CD4-positive, alpha-beta memory T cell (primary cell): ENCODE measurements at regions not wholly inside any gene's neighbourhood (a gene's known extent, or its start where the extent isn't known, plus 50 kb on each side); places are given as distances from the start of the nearest gene placed in this dataset.

Experiments
- CTCF ChIA-PET: fragments of 350-600 bp; sonication (Branson Sonifier 250); formaldehyde crosslinking; loops from one replicate; lab custom pipeline; 2021; ENCODE audit warnings: inconsistent platforms; ENCODE audit not compliant: partially characterized antibody; lab: Charles Lee
- POLR2A ChIA-PET: fragments of 350-600 bp; sonication (Branson Sonifier 250); formaldehyde crosslinking; loops from one replicate; lab custom pipeline; 2021; ENCODE audit not compliant: partially characterized antibody; lab: Charles Lee
- DNase-seq, 5 donors: peaks; one replicate each; pipeline versions ENCODE4 v3.0.0 to v3.0.0-alpha.2; 2020 to 2022; ENCODE audit warnings: mixed read lengths in 1 of 5
- H3K27ac ChIP-seq: one replicate; pipeline ENCODE4 v1.7.0; 2013; ENCODE audit warnings: low read depth, low read length
- H3K27me3 ChIP-seq: 2 replicates; pipeline ENCODE4 v1.7.0; 2013; ENCODE audit warnings: mild to moderate bottlenecking, low read length, moderate library complexity; ENCODE audit not compliant: insufficient read depth
- H3K36me3 ChIP-seq: 2 replicates; pipeline ENCODE4 v1.7.0; 2013; ENCODE audit warnings: mild to moderate bottlenecking, low read length, moderate library complexity; ENCODE audit not compliant: insufficient read depth
- H3K4me1 ChIP-seq: 2 replicates; pipeline ENCODE4 v1.7.0; 2013; ENCODE audit warnings: mild to moderate bottlenecking, low read length, moderate library complexity; ENCODE audit not compliant: insufficient read depth
- H3K4me3 ChIP-seq, 2 donors: one replicate each; pipeline ENCODE4 v1.7.0; 2013; ENCODE audit warnings: low read length in 2 of 2, mild to moderate bottlenecking in 1 of 2
- H3K9me3 ChIP-seq, 2 donors: one replicate each; pipeline ENCODE4 v1.7.0; 2013; ENCODE audit warnings: low read length in 2 of 2, control low read depth in 1 of 2; ENCODE audit not compliant: control insufficient read depth in 1 of 2
- H3K27ac Mint-ChIP-seq, 7 donors: one replicate each; pipeline ENCODE4 v1.8.0; 2020 to 2021; ENCODE audit warnings: mixed read lengths in 7 of 7, mild to moderate bottlenecking in 6 of 7, inconsistent platforms in 3 of 7, moderate library complexity in 3 of 7
- H3K27me3 Mint-ChIP-seq, 2 donors: one replicate each; pipeline ENCODE4 v1.8.0; 2020 to 2021; ENCODE audit warnings: mixed read lengths in 2 of 2
- H3K36me3 Mint-ChIP-seq, 2 donors: one replicate each; pipeline ENCODE4 v1.8.0; 2020 to 2021; ENCODE audit warnings: mixed read lengths in 2 of 2, inconsistent platforms in 1 of 2, mild to moderate bottlenecking in 1 of 2
- H3K4me1 Mint-ChIP-seq, 4 donors: one replicate each; pipeline ENCODE4 v1.8.0; 2020 to 2021; ENCODE audit warnings: mixed read lengths in 4 of 4, mild to moderate bottlenecking in 1 of 4
- H3K4me3 Mint-ChIP-seq, 8 donors: one replicate each; pipeline ENCODE4 v1.8.0; 2020 to 2021; ENCODE audit warnings: mixed read lengths in 8 of 8, mild to moderate bottlenecking in 7 of 8, moderate library complexity in 6 of 8, inconsistent platforms in 3 of 8
- H3K9me3 Mint-ChIP-seq, 8 donors: one replicate each; pipeline ENCODE4 v1.8.0; 2020 to 2021; ENCODE audit warnings: mixed read lengths in 8 of 8, mild to moderate bottlenecking in 5 of 8, inconsistent platforms in 3 of 8, moderate library complexity in 1 of 8
- intact Hi-C: fragments of 100-400 bp; cut with micrococcal nuclease; formaldehyde crosslinking; loops from one replicate; pipeline ENCODE4 v1.15.1; 2023

DNA sequence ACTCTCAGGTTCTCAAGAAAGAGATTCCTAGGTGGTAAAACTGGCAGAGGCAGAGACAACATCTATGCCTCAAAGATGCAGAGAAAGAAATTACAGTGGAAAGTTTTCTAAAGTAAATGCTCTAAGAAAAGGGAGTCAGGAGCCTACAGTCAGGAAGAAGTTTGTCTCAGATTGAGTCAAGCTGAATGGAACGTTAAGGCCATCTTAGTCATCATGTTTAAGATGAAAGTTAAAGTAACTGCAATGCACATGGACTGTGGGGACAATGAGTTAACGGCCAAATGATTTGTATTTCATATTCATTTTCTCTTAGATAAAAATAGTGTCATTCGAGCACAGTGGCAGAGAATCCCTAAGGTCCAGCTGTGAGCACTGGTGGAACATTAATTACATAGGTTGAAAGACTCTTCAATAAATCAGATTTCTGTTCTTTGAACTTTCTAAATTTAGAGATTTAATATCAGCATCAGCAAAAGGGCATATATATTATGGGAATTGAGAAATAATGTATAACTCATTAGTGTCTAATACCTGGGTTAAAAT, 384.6 kb downstream of the DTHD1 start:
- POLR2A ChIA-PET: no interaction called here
- Histone ChIP-seq H3K36me3 (no peaks in the 10 kb centered on the region), H3K4me1 (no peaks in the 10 kb centered on the region), H3K27ac (no peak overlapping the region), H3K4me3 (no peak overlapping the region), H3K27me3 (no peaks in the 10 kb centered on the region), H3K9me3 (no peaks in the 10 kb centered on the region)
- Mint-ChIP-seq H3K9me3 (no peaks in the 10 kb centered on the region), H3K4me1 (no peaks in the 10 kb centered on the region), H3K36me3 (no peaks in the 10 kb centered on the region), H3K27me3 (no peaks in the 10 kb centered on the region), H3K4me3 (no peak overlapping the region), H3K27ac (no peak overlapping the region)
- CTCF ChIA-PET: no interaction called here
- intact Hi-C loops: no loop called here
- no peak for DNase-seq

DNA sequence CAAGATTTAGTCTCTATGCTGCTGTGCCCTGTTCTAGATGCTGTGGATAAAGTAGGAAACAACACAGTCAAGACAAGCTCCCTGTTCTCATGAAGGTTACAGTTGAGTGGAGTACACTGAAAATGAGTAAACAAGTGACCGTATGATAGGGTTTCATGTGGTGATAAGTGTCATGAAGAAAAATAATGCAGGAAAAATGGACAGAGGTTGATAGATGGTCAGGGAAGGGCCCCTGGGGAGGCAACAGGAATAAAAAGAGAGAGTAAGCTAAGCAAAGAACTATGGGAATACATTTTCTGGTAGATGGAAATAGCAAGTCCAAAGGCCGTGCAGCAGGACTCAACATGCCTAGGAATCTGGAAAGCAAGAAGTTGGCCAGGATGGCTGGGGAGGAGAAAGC, 394.0 kb downstream of the DTHD1 start:
- POLR2A ChIA-PET: no interaction called here
- Mint-ChIP-seq H3K36me3 (no peaks in the 10 kb centered on the region), H3K9me3 (peaks cover 0 to 7% (median 1%) of the 10 kb centered on the region in 8 donors), H3K4me3 (no peak overlapping the region), H3K27me3 (peaks cover 0 to 2% of the 10 kb centered on the region in 2 donors), H3K4me1 (no peaks in the 10 kb centered on the region), H3K27ac (no peak overlapping the region)
- Histone ChIP-seq H3K4me3 (no peak overlapping the region), H3K9me3 (no peaks in the 10 kb centered on the region), H3K27me3 (no peaks in the 10 kb centered on the region), H3K27ac (no peak overlapping the region), H3K4me1 (no peaks in the 10 kb centered on the region), H3K36me3 (no peaks in the 10 kb centered on the region)
- no peak for DNase-seq
- intact Hi-C loops: no loop called here
- CTCF ChIA-PET: no interaction called here

DNA sequence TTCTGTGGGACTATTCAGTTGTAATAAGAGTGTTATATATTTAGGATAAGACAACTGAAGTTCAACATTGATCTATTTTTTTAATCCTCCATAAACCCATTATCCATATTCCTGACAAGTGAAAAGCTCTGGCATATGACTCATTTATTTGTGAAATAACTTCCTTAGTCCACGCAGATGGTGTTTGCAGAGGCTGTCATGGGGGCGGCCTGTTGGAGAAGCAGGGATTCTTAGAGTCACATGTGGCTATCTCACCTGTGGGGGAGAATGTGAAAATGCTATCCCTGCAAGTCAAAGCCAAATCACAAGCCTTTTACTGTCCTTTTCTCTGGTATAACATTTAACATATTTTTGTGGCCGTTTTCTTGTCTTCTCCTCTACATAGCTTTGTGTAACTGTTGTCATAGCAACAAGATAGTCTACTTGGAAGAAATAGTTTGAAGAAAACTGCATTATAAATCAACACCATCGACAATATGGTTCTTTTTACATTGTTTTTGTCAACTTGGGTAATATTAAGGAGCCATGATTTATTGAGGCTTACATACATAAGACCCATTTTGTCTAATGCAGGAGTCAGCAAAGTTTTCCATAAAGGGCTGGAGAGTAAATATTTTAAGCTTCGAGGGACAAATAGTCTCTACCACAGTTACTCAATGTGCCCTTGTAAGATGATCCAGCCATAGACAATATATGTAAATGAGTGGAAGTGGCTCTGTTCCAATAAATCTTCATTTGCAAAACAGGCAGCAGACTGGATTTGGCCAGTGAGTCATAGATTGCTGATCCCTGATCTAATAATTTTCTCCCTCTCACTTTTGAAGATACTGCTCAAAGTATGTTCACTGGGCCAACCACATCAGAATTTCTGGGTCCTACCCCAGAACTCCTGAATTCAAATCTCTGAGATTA, 395.0 kb downstream of the DTHD1 start:
- Histone ChIP-seq H3K4me3 (no peak overlapping the region), H3K36me3 (no peaks in the 10 kb centered on the region), H3K27ac (no peak overlapping the region), H3K27me3 (no peaks in the 10 kb centered on the region), H3K9me3 (no peaks in the 10 kb centered on the region), H3K4me1 (no peaks in the 10 kb centered on the region)
- Mint-ChIP-seq H3K27me3 (peaks cover 0 to 2% of the 10 kb centered on the region in 2 donors), H3K36me3 (no peaks in the 10 kb centered on the region), H3K27ac (no peak overlapping the region), H3K4me3 (no peak overlapping the region), H3K4me1 (no peaks in the 10 kb centered on the region), H3K9me3 (peaks cover 0 to 7% (median 2%) of the 10 kb centered on the region in 8 donors)
- intact Hi-C loops: no loop called here
- POLR2A ChIA-PET: no interaction called here
- no peak for DNase-seq
- CTCF ChIA-PET: no interaction called here

DNA sequence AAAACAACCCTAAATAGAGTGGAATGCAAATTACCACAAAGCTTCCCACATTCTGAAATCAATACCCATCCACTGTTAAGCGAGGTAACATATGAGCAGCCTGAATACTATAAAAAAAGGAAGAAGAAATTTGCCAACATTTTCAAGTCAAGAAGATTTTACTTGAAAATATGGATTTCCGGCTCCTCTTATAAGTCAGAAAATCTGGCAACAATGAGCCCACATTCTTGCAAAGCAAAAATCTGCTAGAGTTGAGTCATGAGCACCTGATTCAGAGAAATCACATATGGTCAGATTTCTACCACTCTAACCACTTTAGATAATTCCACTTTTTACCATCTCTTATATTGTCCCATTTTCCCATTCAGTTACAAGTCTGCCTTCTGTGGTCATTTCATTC, 395.7 kb downstream of the DTHD1 start:
- H3K27ac ChIP-seq: no peak overlapping the region
- Mint-ChIP-seq H3K36me3 (no peaks in the 10 kb centered on the region), H3K27me3 (peaks cover 0 to 2% of the 10 kb centered on the region in 2 donors), H3K4me1 (no peaks in the 10 kb centered on the region), H3K27ac (no peak overlapping the region), H3K4me3 (no peak overlapping the region), H3K9me3 (peaks cover 0 to 9% (median 2%) of the 10 kb centered on the region in 8 donors)
- no peaks in the 10 kb centered on the region for H3K9me3 ChIP-seq
- no peak overlapping the region for H3K4me3 ChIP-seq
- no peaks in the 10 kb centered on the region for H3K27me3 ChIP-seq
- intact Hi-C loops: no loop called here
- no peak for DNase-seq
- ChIA-PET CTCF (no interaction called here), POLR2A (no interaction called here)
- H3K36me3 ChIP-seq: no peaks in the 10 kb centered on the region
- H3K4me1 ChIP-seq: no peaks in the 10 kb centered on the region

DNA sequence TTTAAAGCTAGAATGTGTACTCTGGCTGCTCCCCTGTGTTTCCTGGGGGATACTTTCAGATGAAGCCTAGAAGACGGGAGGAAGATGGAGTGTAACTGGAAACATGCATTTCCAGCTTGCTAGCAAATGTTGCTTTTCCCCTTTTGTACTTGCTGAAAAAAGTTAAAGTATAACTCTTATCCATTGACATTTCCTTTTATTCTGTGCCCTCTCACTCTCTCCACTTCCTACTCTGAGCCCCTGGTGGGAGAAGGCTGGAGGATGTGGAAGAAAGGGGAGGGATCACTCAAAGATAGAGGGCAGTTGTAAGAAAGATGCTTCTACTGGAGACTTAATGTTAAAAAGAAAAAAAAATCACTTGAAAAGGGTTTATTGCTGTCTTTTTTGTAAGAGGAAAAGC, 396.5 kb downstream of the DTHD1 start:
- DNase-seq: no peak
- Mint-ChIP-seq H3K4me1 (no peaks in the 10 kb centered on the region), H3K27ac (no peak overlapping the region), H3K9me3 (peaks cover 0 to 9% (median 2%) of the 10 kb centered on the region in 8 donors), H3K36me3 (no peaks in the 10 kb centered on the region), H3K4me3 (no peak overlapping the region), H3K27me3 (peaks cover 0 to 2% of the 10 kb centered on the region in 2 donors)
- no peaks in the 10 kb centered on the region for H3K36me3 ChIP-seq
- no peaks in the 10 kb centered on the region for H3K9me3 ChIP-seq
- H3K4me3 ChIP-seq: no peak overlapping the region
- H3K4me1 ChIP-seq: no peaks in the 10 kb centered on the region
- no peaks in the 10 kb centered on the region for H3K27me3 ChIP-seq
- ChIA-PET POLR2A (no interaction called here), CTCF (no interaction called here)
- H3K27ac ChIP-seq: no peak overlapping the region
- intact Hi-C loops: no loop called here

DNA sequence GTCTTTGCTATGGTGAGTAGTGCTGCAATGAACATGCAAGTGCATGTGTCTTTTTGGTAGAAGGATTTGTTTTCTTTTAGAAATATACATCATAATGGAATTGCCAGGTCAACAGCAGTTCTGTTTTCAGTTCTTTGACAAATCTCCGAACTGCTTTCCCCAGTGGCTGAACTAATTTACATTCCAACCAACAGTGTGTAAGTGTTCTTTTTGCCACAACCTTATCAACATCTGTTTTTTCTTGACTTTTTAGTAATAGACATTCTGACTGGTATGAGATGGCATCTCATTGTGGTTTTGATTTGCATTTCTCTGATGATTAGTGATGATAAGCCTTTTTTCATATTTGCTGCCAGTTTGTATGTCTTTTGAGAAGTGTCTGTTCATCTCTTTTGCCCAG, 406.3 kb downstream of the DTHD1 start:
- Histone ChIP-seq H3K27me3 (no peaks in the 10 kb centered on the region), H3K4me1 (no peaks in the 10 kb centered on the region), H3K27ac (no peak overlapping the region), H3K36me3 (no peaks in the 10 kb centered on the region), H3K9me3 (no peaks in the 10 kb centered on the region), H3K4me3 (no peak overlapping the region)
- DNase-seq: no peak
- intact Hi-C loops: no loop called here
- ChIA-PET POLR2A (no interaction called here), CTCF (no interaction called here)
- H3K27me3 Mint-ChIP-seq: no peaks in the 10 kb centered on the region
- H3K27ac Mint-ChIP-seq: no peak overlapping the region
- H3K9me3 Mint-ChIP-seq: peaks cover 3 to 23% (median 8%) of the 10 kb centered on the region in 8 donors
- H3K4me1 Mint-ChIP-seq: no peaks in the 10 kb centered on the region
- no peaks in the 10 kb centered on the region for H3K36me3 Mint-ChIP-seq
- no peak overlapping the region for H3K4me3 Mint-ChIP-seq

DNA sequence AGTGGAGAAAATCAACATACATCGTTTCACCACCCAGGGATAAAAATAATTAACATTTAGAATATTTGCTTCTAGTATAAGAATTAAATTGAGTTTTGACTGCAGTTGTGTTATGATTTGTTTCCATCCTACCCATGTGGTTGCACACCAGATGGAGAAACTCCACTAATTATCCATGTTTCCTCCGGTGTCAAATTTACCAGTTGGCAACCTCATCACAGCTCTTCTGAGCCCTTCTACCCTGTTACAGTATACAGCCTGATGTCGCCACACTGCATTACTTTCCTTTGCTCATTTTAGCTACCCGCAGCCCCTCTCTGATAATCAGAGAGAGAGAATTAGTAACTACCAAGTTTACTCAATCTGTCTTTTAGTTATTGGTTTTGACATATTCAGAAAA, 411.2 kb downstream of the DTHD1 start:
- Histone ChIP-seq H3K36me3 (no peaks in the 10 kb centered on the region), H3K27ac (no peak overlapping the region), H3K9me3 (no peaks in the 10 kb centered on the region), H3K4me1 (no peaks in the 10 kb centered on the region), H3K27me3 (no peaks in the 10 kb centered on the region), H3K4me3 (no peak overlapping the region)
- DNase-seq: no peak
- intact Hi-C loops: no loop called here
- H3K4me3 Mint-ChIP-seq: no peak overlapping the region
- no peak overlapping the region for H3K27ac Mint-ChIP-seq
- no peaks in the 10 kb centered on the region for H3K27me3 Mint-ChIP-seq
- POLR2A ChIA-PET: interaction anchor here (0.6 kb wide), 1 partner anchor 11 kb away, joined by 3 read pairs; no protein-coding TSS in a partner anchor
- H3K4me1 Mint-ChIP-seq: no peaks in the 10 kb centered on the region
- CTCF ChIA-PET: no interaction called here
- H3K36me3 Mint-ChIP-seq: no peaks in the 10 kb centered on the region
- H3K9me3 Mint-ChIP-seq: peaks cover 0 to 19% (median 8%) of the 10 kb centered on the region in 8 donors
